HUES6 (cell line): ENCODE measurements at regions not wholly inside any gene's neighbourhood (a gene's known extent, or its start where the extent isn't known, plus 50 kb on each side); places are given as distances from the start of the nearest gene placed in this dataset.
"Not testable (repeated sequence)": the region's sequence is repeated elsewhere in the genome, so short reads cannot be mapped to it uniquely, and the experiment has no call there.

ENCODE experiments used
- H3K27ac ChIP-seq: 2 replicates; pipeline ENCODE4 v1.7.0; 2013; ENCODE audit warnings: low read depth, mild to moderate bottlenecking, low read length, inconsistent platforms
- H3K27me3 ChIP-seq: 2 replicates; pipeline ENCODE4 v1.6.1; 2013; ENCODE audit warnings: low read length; ENCODE audit not compliant: control insufficient read depth, insufficient read depth
- H3K36me3 ChIP-seq: 2 replicates; pipeline ENCODE4 v1.6.1; 2013; ENCODE audit warnings: low read length; ENCODE audit not compliant: control insufficient read depth, insufficient read depth
- H3K4me1 ChIP-seq: 2 replicates; pipeline ENCODE4 v1.6.1; 2013; ENCODE audit warnings: low read length; ENCODE audit not compliant: control insufficient read depth, insufficient read depth
- H3K4me3 ChIP-seq: 2 replicates; pipeline ENCODE4 v1.5.1; 2013; ENCODE audit warnings: low read depth, low read length
- H3K9ac ChIP-seq: one replicate; pipeline ENCODE4 v1.6.1; 2013; ENCODE audit warnings: mild to moderate bottlenecking, low read length
- H3K9me3 ChIP-seq: 2 replicates; pipeline ENCODE4 v1.6.1; 2013; ENCODE audit warnings: low read depth, low read length; ENCODE audit not compliant: control insufficient read depth, insufficient read depth

GRCh38 chr22:48486558-48486957 is 1341.1 kb downstream of the BRD1 start:
- Histone ChIP-seq H3K27ac (no peak overlapping the region), H3K36me3 (no peaks in the 10 kb centered on the region), H3K9me3 (no peaks in the 10 kb centered on the region), H3K9ac (no peak overlapping the region), H3K27me3 (peaks cover 29% of the 10 kb centered on the region), H3K4me3 (no peak overlapping the region), H3K4me1 (peaks cover 14% of the 10 kb centered on the region)

GRCh38 chr22:48486134-48486532 is 1341.5 kb downstream of the BRD1 start:
- Histone ChIP-seq H3K4me1 (peaks cover 10% of the 10 kb centered on the region), H3K27me3 (peaks cover 24% of the 10 kb centered on the region), H3K36me3 (no peaks in the 10 kb centered on the region), H3K27ac (no peak overlapping the region), H3K4me3 (no peak overlapping the region), H3K9ac (no peak overlapping the region), H3K9me3 (no peaks in the 10 kb centered on the region)

- no peaks in the 10 kb centered on the region for H3K9me3 ChIP-seq
- peaks cover 17% of the 10 kb centered on the region for H3K27me3 ChIP-seq
- peaks cover 10% of the 10 kb centered on the region for H3K4me1 ChIP-seq
- no peaks in the 10 kb centered on the region for H3K36me3 ChIP-seq
- H3K9ac ChIP-seq: no peak overlapping the region
- H3K4me3 ChIP-seq: no peak overlapping the region
- no peak overlapping the region for H3K27ac ChIP-seq
Observed at GRCh38 chr22:48485149-48486133, 1342.2 kb downstream of the BRD1 start.

GRCh38 chr22:48483764-48484528 is 1343.7 kb downstream of the BRD1 start:
- Histone ChIP-seq H3K36me3 (no peaks in the 10 kb centered on the region), H3K27me3 (peaks cover 10% of the 10 kb centered on the region), H3K9ac (no peak overlapping the region), H3K9me3 (no peaks in the 10 kb centered on the region), H3K27ac (no peak overlapping the region), H3K4me3 (no peak overlapping the region), H3K4me1 (peaks cover 10% of the 10 kb centered on the region)

- Histone ChIP-seq H3K4me3 (no peak overlapping the region), H3K27ac (no peak overlapping the region)
Observed at GRCh38 chr22:48482771-48483170, 1344.9 kb downstream of the BRD1 start.

GRCh38 chr22:48482198-48482597 is 1345.5 kb downstream of the BRD1 start:
- H3K4me1 ChIP-seq, H3K9ac ChIP-seq, H3K36me3 ChIP-seq, H3K4me3 ChIP-seq, H3K27me3 ChIP-seq, H3K9me3 ChIP-seq, H3K27ac ChIP-seq: not testable (repeated sequence)

More at GRCh38 chr22:48482771-48483170, 1344.9 kb downstream of the BRD1 start:
- peaks cover 10% of the 10 kb centered on the region for H3K4me1 ChIP-seq
- no peaks in the 10 kb centered on the region for H3K36me3 ChIP-seq
- H3K27me3 ChIP-seq: no peaks in the 10 kb centered on the region; the same call in 1 of the 2 replicates
- H3K9ac ChIP-seq: no peak overlapping the region
- H3K9me3 ChIP-seq: no peaks in the 10 kb centered on the region

GRCh38 chr22:48481748-48482147 is 1345.9 kb downstream of the BRD1 start:
- Histone ChIP-seq H3K36me3 (no peaks in the 10 kb centered on the region), H3K4me1 (peaks cover 10% of the 10 kb centered on the region), H3K9ac (no peak overlapping the region), H3K9me3 (no peaks in the 10 kb centered on the region), H3K4me3 (no peak overlapping the region), H3K27ac (no peak overlapping the region), H3K27me3 (no peaks in the 10 kb centered on the region)

GRCh38 chr22:48478529-48479265 is 1349.0 kb downstream of the BRD1 start:
- Histone ChIP-seq H3K4me1 (no peaks in the 10 kb centered on the region), H3K9ac (no peak overlapping the region), H3K9me3 (no peaks in the 10 kb centered on the region), H3K36me3 (no peaks in the 10 kb centered on the region), H3K27ac (no peak overlapping the region), H3K4me3 (no peak overlapping the region), H3K27me3 (no peaks in the 10 kb centered on the region)

- no peak overlapping the region for H3K4me3 ChIP-seq
- no peaks in the 10 kb centered on the region for H3K36me3 ChIP-seq
- H3K9ac ChIP-seq: no peak overlapping the region
- H3K27me3 ChIP-seq: no peaks in the 10 kb centered on the region
- no peaks in the 10 kb centered on the region for H3K9me3 ChIP-seq
- H3K27ac ChIP-seq: no peak overlapping the region
- no peaks in the 10 kb centered on the region for H3K4me1 ChIP-seq
Observed at GRCh38 chr22:48478124-48478523, 1349.5 kb downstream of the BRD1 start.

- H3K4me1 ChIP-seq: no peaks in the 10 kb centered on the region
- H3K9me3 ChIP-seq: no peaks in the 10 kb centered on the region
- H3K27me3 ChIP-seq: no peaks in the 10 kb centered on the region
- no peak overlapping the region for H3K4me3 ChIP-seq
- H3K36me3 ChIP-seq: no peaks in the 10 kb centered on the region
- no peak overlapping the region for H3K27ac ChIP-seq
- no peak overlapping the region for H3K9ac ChIP-seq
Observed at GRCh38 chr22:48477031-48477721, 1350.5 kb downstream of the BRD1 start.
